Neural cell (in vitro differentiated cells): ENCODE measurements at regions not wholly inside any gene's neighbourhood (a gene's known extent, or its start where the extent isn't known, plus 50 kb on each side); places are given as distances from the start of the nearest gene placed in this dataset.

Experiments used
- CTCF ChIP-seq: fragments of 450-650 bp; IDR thresholded peaks from 2 replicates; pipeline ENCODE4 v1.5.1; 2014; ENCODE audit warnings: antibody characterized with exemption, mild to moderate bottlenecking, moderate library complexity; ENCODE audit not compliant: poor library complexity, severe bottlenecking
- TAF1 ChIP-seq: IDR thresholded peaks from 2 replicates; pipeline ENCODE4 v1.6.1; 2012; ENCODE audit warnings: low read depth

- no peak for TF ChIP-seq TAF1
- TF ChIP-seq CTCF = no peak
These were observed 55.0 kb upstream of the PPP1R2C start for GRCh38 chrX:42832764-42833549.
